Body of pancreas (tissue), 4 donors: ENCODE measurements at regions not wholly inside any gene's neighbourhood (a gene's known extent, or its start where the extent isn't known, plus 50 kb on each side); places are given as distances from the start of the nearest gene placed in this dataset.

Experiments
- POLR2A ChIP-seq, 3 donors: fragments of 450-650 bp; IDR thresholded peaks; one replicate each; pipeline ENCODE4 v1.6.1; 2016; ENCODE audit warnings: antibody characterized with exemption in 3 of 3, mild to moderate bottlenecking in 2 of 3
- TF ChIP-seq, protein P1 (sequence below), 7 experiments: fragments of 450-650 bp in 4 of 7; fragments of 200-600 bp in 3 of 7; sonication (generic) in 3 of 7; IDR thresholded peaks; one replicate each; pipeline ENCODE4 v1.5.1; 2016 to 2019; ENCODE audit warnings: antibody characterized with exemption in 7 of 7

- TF ChIP-seq, protein P1, sequence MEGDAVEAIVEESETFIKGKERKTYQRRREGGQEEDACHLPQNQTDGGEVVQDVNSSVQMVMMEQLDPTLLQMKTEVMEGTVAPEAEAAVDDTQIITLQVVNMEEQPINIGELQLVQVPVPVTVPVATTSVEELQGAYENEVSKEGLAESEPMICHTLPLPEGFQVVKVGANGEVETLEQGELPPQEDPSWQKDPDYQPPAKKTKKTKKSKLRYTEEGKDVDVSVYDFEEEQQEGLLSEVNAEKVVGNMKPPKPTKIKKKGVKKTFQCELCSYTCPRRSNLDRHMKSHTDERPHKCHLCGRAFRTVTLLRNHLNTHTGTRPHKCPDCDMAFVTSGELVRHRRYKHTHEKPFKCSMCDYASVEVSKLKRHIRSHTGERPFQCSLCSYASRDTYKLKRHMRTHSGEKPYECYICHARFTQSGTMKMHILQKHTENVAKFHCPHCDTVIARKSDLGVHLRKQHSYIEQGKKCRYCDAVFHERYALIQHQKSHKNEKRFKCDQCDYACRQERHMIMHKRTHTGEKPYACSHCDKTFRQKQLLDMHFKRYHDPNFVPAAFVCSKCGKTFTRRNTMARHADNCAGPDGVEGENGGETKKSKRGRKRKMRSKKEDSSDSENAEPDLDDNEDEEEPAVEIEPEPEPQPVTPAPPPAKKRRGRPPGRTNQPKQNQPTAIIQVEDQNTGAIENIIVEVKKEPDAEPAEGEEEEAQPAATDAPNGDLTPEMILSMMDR (IDR thresholded peaks at IDR 0.05), result no peak
- no peak for TF ChIP-seq POLR2A (IDR thresholded peaks at IDR 0.05)
These were observed 403.0 kb upstream of the RNF32 start for GRCh38 chr7:156237614-156238013.
